Smooth muscle cell (in vitro differentiated cells): ENCODE measurements at regions not wholly inside any gene's neighbourhood (a gene's known extent, or its start where the extent isn't known, plus 50 kb on each side); places are given as distances from the start of the nearest gene placed in this dataset.

Experiments
- DNase-seq: peaks from one replicate; lab custom pipeline; 2025; ENCODE audit not compliant: unreplicated experiment; lab: John Stamatoyannopoulos, UW
- H2AFZ ChIP-seq: fragments of 200-600 bp; sonication (generic); 2 replicates; pipeline ENCODE4 v1.6.0; 2016; ENCODE audit warnings: antibody characterized with exemption, low read depth, mild to moderate bottlenecking
- H3F3A ChIP-seq: fragments of 200-600 bp; sonication (generic); 2 replicates; pipeline ENCODE4 v1.6.0; 2017; ENCODE audit warnings: antibody characterized with exemption, low read depth
- H3K27ac ChIP-seq: fragments of 200-600 bp; sonication (generic); 2 replicates; pipeline ENCODE4 v1.5.1; 2016; ENCODE audit warnings: low read depth, mild to moderate bottlenecking
- H3K27me3 ChIP-seq: fragments of 200-600 bp; sonication (generic); 2 replicates; pipeline ENCODE4 v1.6.1; 2016; ENCODE audit warnings: low read depth, mild to moderate bottlenecking
- H3K36me3 ChIP-seq: fragments of 200-600 bp; sonication (generic); 2 replicates; pipeline ENCODE4 v1.5.1; 2016; ENCODE audit warnings: low read depth
- H3K4me1 ChIP-seq: fragments of 200-600 bp; sonication (generic); 2 replicates; pipeline ENCODE4 v1.5.1; 2016; ENCODE audit warnings: low read depth
- H3K4me2 ChIP-seq: fragments of 200-600 bp; sonication (generic); 2 replicates; pipeline ENCODE4 v1.6.0; 2016; ENCODE audit warnings: mild to moderate bottlenecking
- H3K4me3 ChIP-seq: fragments of 200-600 bp; sonication (generic); 2 replicates; pipeline ENCODE4 v1.5.1; 2016; ENCODE audit warnings: mild to moderate bottlenecking
- H3K79me2 ChIP-seq: fragments of 200-600 bp; sonication (generic); 2 replicates; pipeline ENCODE4 v1.6.0; 2016; ENCODE audit warnings: low read depth, mild to moderate bottlenecking
- H3K9ac ChIP-seq: fragments of 200-600 bp; sonication (generic); 2 replicates; pipeline ENCODE4 v1.6.0; 2016; ENCODE audit warnings: low read depth
- H3K9me3 ChIP-seq: fragments of 200-600 bp; sonication (generic); replicated peaks from 2 replicates; pipeline ENCODE4 v1.5.1; 2016; ENCODE audit warnings: low read depth
- H4K20me1 ChIP-seq: fragments of 200-600 bp; sonication (generic); 2 replicates; pipeline ENCODE4 v1.6.0; 2016; ENCODE audit warnings: low read depth
- WGBS: methylation state at CpG from one replicate; pipeline ENCODE4 v1.1.7; 2016; ENCODE audit warnings: low lambda C conversion rate; 5-methylcytosine and 5-hydroxymethylcytosine counted together
- TF ChIP-seq, protein P1 (sequence below): fragments of 200-600 bp; sonication (generic); IDR thresholded peaks from 2 replicates; pipeline ENCODE4 v1.5.1; 2017; ENCODE audit warnings: borderline replicate concordance, mild to moderate bottlenecking, antibody characterized with exemption; ENCODE audit not compliant: insufficient read depth, poor library complexity, severe bottlenecking

DNA sequence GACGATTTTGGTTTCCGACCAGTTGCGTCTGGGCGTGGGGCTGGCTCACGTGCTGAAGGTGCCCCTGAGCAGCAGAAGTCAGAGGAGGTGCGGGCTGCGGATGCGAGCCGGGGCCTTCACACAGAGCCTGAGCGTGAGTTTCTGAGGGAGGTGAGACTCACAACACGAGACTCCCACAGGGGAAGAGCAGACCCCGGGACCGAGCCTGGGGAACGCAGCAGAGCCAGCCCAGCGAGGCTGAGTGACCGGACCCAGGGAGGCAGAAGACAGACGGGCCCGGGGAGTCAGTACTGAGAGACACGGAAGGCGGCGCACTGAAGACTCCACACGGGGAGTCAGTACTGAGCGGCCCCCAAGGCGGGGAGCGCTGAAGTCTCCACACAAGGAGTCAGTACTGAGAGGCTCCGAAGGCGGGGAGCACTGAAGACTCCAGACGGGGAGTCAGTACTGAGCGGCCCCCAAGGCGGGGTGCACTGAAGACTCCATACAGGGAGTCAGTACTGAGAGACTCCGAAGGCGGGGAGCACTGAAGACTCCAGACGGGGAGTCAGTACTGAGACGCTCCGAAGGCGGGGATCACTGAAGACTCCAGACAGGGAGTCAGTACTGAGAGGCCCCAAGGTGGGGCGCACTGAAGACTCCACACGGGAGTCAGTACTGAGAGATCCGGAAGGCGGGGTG is 77.8 kb downstream of the DLL1 start:
- TF ChIP-seq, protein P1, sequence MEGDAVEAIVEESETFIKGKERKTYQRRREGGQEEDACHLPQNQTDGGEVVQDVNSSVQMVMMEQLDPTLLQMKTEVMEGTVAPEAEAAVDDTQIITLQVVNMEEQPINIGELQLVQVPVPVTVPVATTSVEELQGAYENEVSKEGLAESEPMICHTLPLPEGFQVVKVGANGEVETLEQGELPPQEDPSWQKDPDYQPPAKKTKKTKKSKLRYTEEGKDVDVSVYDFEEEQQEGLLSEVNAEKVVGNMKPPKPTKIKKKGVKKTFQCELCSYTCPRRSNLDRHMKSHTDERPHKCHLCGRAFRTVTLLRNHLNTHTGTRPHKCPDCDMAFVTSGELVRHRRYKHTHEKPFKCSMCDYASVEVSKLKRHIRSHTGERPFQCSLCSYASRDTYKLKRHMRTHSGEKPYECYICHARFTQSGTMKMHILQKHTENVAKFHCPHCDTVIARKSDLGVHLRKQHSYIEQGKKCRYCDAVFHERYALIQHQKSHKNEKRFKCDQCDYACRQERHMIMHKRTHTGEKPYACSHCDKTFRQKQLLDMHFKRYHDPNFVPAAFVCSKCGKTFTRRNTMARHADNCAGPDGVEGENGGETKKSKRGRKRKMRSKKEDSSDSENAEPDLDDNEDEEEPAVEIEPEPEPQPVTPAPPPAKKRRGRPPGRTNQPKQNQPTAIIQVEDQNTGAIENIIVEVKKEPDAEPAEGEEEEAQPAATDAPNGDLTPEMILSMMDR = no peak
- Histone ChIP-seq H3K9ac (no peak overlapping the region), H3K4me1 (no peaks in the 10 kb centered on the region), H3K36me3 (no peaks in the 10 kb centered on the region), H3K27me3 (peaks cover 5% of the 10 kb centered on the region), H2AFZ (no peak overlapping the region), H3K9me3 (no peaks in the 10 kb centered on the region), H4K20me1 (no peaks in the 10 kb centered on the region), H3K27ac (no peak overlapping the region), H3K4me3 (no peak overlapping the region), H3K79me2 (no peaks in the 10 kb centered on the region), H3F3A (no peaks in the 10 kb centered on the region), H3K4me2 (no peak overlapping the region)
- DNase-seq = no peak
- 88% methylated on average over 40 of the region's 40 CpGs for WGBS

DNA sequence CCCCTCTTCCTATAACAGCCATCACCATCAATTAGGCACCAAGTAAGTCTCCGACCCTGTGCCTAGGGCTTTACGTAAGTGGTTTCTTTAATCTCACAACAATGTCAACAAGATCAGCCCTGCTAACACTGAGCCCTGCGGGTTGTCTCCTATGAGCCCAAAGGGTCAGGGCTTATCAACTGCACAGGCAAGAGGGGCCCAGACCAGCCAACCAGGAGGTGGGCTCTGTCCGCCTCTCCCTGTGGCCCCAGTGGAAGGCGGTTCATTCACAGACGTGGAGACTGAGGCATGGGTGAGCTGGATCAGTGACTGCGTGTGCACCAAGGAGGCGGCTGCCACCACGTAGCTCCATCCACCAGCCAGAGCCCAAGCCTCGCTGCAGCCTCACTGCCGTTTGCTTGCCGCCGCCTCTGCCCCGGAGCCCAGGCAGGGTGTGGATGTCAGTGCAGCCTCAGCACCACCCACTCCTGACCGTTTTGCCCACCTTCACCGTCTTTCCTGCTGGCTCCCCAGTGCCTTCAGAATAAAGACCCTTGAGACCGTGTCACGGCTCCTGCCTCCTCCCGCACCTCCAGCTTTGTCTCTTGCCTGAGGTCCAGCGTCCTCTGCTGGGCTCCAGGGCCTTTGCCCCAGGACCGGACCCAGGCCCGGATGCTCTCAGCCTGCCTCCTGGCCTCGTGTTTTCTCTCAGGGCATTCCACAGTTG is 78.7 kb downstream of the DLL1 start:
- Histone ChIP-seq H3K36me3 (no peaks in the 10 kb centered on the region), H3K27ac (no peak overlapping the region), H3F3A (no peaks in the 10 kb centered on the region), H3K4me2 (no peak overlapping the region), H3K4me3 (no peak overlapping the region), H2AFZ (no peak overlapping the region), H3K9me3 (no peaks in the 10 kb centered on the region), H4K20me1 (no peaks in the 10 kb centered on the region), H3K27me3 (peaks cover 5% of the 10 kb centered on the region), H3K79me2 (no peaks in the 10 kb centered on the region), H3K9ac (no peak overlapping the region), H3K4me1 (no peaks in the 10 kb centered on the region)
- TF ChIP-seq, protein P1 = no peak
- 84% methylated on average over 23 of the region's 23 CpGs for WGBS
- no peak for DNase-seq

DNA sequence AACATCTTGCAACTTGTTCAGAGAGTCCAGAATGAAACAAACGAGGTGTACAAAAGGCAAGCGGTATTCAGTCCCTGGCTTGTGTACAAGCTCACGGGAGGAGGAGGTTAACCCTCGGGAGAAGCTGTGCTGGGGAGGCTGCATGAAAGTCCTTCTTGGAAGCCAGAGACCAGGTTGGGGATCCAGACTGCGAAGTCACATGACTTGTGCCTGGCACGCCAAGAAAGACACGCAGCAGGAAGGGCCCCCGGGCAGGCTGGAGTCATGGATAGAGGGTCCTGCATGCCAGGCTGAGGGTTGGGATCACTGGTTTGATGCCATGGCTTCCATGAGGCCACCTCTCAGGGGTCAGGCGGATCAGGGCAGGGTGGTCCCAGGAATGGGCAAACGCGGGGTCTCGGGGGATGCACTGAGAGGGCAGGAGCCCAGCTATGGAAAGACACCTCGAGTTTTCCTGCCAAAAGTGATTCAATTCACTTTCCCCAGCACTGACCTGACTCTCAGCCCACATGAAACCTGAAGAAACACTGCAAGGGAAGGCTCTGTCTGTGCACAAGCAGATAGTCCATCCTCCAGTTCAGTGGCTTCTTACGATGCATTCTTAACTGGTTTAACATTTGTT is 79.4 kb downstream of the DLL1 start:
- TF ChIP-seq, protein P1 = no peak
- no peak for DNase-seq
- peaks cover 5% of the 10 kb centered on the region for H3K27me3 ChIP-seq
- no peak overlapping the region for H3K9ac ChIP-seq
- H3K79me2 ChIP-seq = no peaks in the 10 kb centered on the region
- H3K4me2 ChIP-seq = no peak overlapping the region
- H2AFZ ChIP-seq = no peak overlapping the region
- H3F3A ChIP-seq = no peaks in the 10 kb centered on the region
- no peaks in the 10 kb centered on the region for H3K36me3 ChIP-seq
- no peak overlapping the region for H3K27ac ChIP-seq
- no peak overlapping the region for H3K4me3 ChIP-seq
- WGBS = 88% methylated on average over 11 of the region's 14 CpGs
- no peaks in the 10 kb centered on the region for H3K9me3 ChIP-seq
- no peaks in the 10 kb centered on the region for H3K4me1 ChIP-seq
- H4K20me1 ChIP-seq = no peaks in the 10 kb centered on the region
